ENCODE measurements at regions not wholly inside any gene's neighbourhood (a gene's known extent, or its start where the extent isn't known, plus 50 kb on each side); places are given as distances from the start of the nearest gene placed in this dataset.

- no peaks in the 10 kb centered on the region for H3K79me2 ChIP-seq (replicated peaks; ENCODE audit: insufficient read depth)
- H3K36me3 ChIP-seq (ENCODE audit: insufficient read depth) = no peaks in the 10 kb centered on the region
- peaks cover 8% of the 10 kb centered on the region; the same call in 2 of the 3 replicates for H3K4me1 Mint-ChIP-seq
- no peak overlapping the region for H3K4me2 ChIP-seq
- no peak overlapping the region for H2AFZ ChIP-seq
- no peak overlapping the region for H3K4me3 ChIP-seq
- ATAC-seq = peak; percentile 82
- H3K27ac ChIP-seq (ENCODE audit: low read depth) = no peak overlapping the region
- H4K20me1 ChIP-seq (replicated peaks; ENCODE audit: insufficient read depth) = no peaks in the 10 kb centered on the region
- H3K27me3 Mint-ChIP-seq (ENCODE audit: insufficient read depth, low read depth, poor library complexity) = peaks cover 2% of the 10 kb centered on the region
- H3K4me3 Mint-ChIP-seq = no peak overlapping the region
- H3K4me1 ChIP-seq (ENCODE audit: insufficient read depth) = no peaks in the 10 kb centered on the region; the same call in 1 of the 2 replicates
- peak; percentile 52 for DNase-seq (ENCODE audit: low spot score)
- H3F3A ChIP-seq (replicated peaks; ENCODE audit: low read depth) = no peaks in the 10 kb centered on the region
- TF ChIP-seq STAT1 (IDR thresholded peaks at IDR 0.05; ENCODE audit: unreplicated experiment) (no peak), POLR2AphosphoS5 (IDR thresholded peaks at IDR 0.05; ENCODE audit: low read depth) (no peak), ZNF331 (CRISPR knock-in tag; IDR thresholded peaks at IDR 0.05; ENCODE audit: low read depth) (no peak), CREB1 (CRISPR knock-in tag; IDR thresholded peaks at IDR 0.05; ENCODE audit: low read depth) (no peak), JUNB (IDR thresholded peaks at IDR 0.05; ENCODE audit: unreplicated experiment) (no peak), NANOG (IDR thresholded peaks at IDR 0.05; ENCODE audit: borderline replicate concordance) (no peak), REST (IDR thresholded peaks at IDR 0.05; ENCODE audit: unreplicated experiment) (no peak), CTCF (conservative IDR thresholded peaks at IDR 0.05; ENCODE audit: low read depth in 2 of 2) (no peak), EZH2phosphoT487 (IDR thresholded peaks at IDR 0.05; ENCODE audit: unreplicated experiment) (no peak), ETS1 (IDR thresholded peaks at IDR 0.05) (no peak), ZNF114 (CRISPR knock-in tag; IDR thresholded peaks at IDR 0.05) (no peak), EZH2 (IDR thresholded peaks at IDR 0.05; ENCODE audit: low read depth, unreplicated experiment) (no peak), ZNF462 (CRISPR knock-in tag; IDR thresholded peaks at IDR 0.05) (no peak)
- H3K36me3 Mint-ChIP-seq (ENCODE audit: low read depth) = no peaks in the 10 kb centered on the region
- no peaks in the 10 kb centered on the region for H3K9me3 Mint-ChIP-seq
- H3K27me3 ChIP-seq (ENCODE audit: insufficient read depth) = no peaks in the 10 kb centered on the region
- no peak overlapping the region for H3K27ac Mint-ChIP-seq
- no peaks in the 10 kb centered on the region for H3K9me2 ChIP-seq (ENCODE audit: insufficient read depth)
Measured at GRCh38 chr16:59320657-59321056, 586.5 kb upstream of the GOT2 start.
